Lung (tissue), 11 donors: ENCODE measurements at regions not wholly inside any gene's neighbourhood (a gene's known extent, or its start where the extent isn't known, plus 50 kb on each side); places are given as distances from the start of the nearest gene placed in this dataset.

Source experiments
- ATAC-seq: fragments of 200-7000 bp; cut with Tn5 transposase; one replicate; pipeline ENCODE4 v1.9.1; 2020; ENCODE audit warnings: moderate number of reproducible peaks; ENCODE audit not compliant: insufficient read depth, low FRiP score
- DNase-seq, 3 donors: peaks; one replicate each; pipeline ENCODE4 v3.0.0-alpha.2; 2013 to 2017
- H3K27ac ChIP-seq, 2 donors: one replicate each; pipeline ENCODE4 v1.5.1; 2013; ENCODE audit warnings: mild to moderate bottlenecking in 2 of 2, moderate library complexity in 2 of 2, control low read depth in 1 of 2, inconsistent platforms in 1 of 2, low read depth in 1 of 2, low read length in 1 of 2
- H3K27me3 ChIP-seq, 3 donors: one replicate each; pipeline ENCODE4 v1.5.1; 2013; ENCODE audit warnings: low read length in 2 of 3; ENCODE audit not compliant: control insufficient read depth in 3 of 3, insufficient read depth in 3 of 3
- H3K36me3 ChIP-seq, 4 donors: one replicate each; pipeline ENCODE4 v1.5.1; 2013; ENCODE audit warnings: low read length in 4 of 4, mild to moderate bottlenecking in 1 of 4, moderate library complexity in 1 of 4; ENCODE audit not compliant: control insufficient read depth in 4 of 4, insufficient read depth in 4 of 4
- H3K4me1 ChIP-seq, 5 donors: one replicate each; pipeline ENCODE4 v1.5.1; 2013; ENCODE audit warnings: low read length in 5 of 5, mild to moderate bottlenecking in 2 of 5, moderate library complexity in 1 of 5; ENCODE audit not compliant: control insufficient read depth in 5 of 5, insufficient read depth in 5 of 5
- H3K4me3 ChIP-seq: one replicate; pipeline ENCODE4 v1.5.1; 2013; ENCODE audit warnings: mild to moderate bottlenecking, control low read depth, moderate library complexity
- H3K9ac ChIP-seq, 2 donors: one replicate each; pipeline ENCODE4 v1.5.1; 2013; ENCODE audit warnings: low read length in 2 of 2, control low read depth in 1 of 2; ENCODE audit not compliant: insufficient read depth in 1 of 2
- H3K9me3 ChIP-seq, 4 donors: one replicate each; pipeline ENCODE4 v1.5.1; 2013; ENCODE audit warnings: low read length in 3 of 4, mild to moderate bottlenecking in 1 of 4, moderate library complexity in 1 of 4; ENCODE audit not compliant: control insufficient read depth in 4 of 4, insufficient read depth in 3 of 4
- WGBS, 2 donors: extraction: QIAGEN DNeasy Blood & Tissue Kit; methylation state at CpG; one replicate each; pipeline ENCODE4 v1.1.7; 2013; 5-methylcytosine and 5-hydroxymethylcytosine counted together
- TF ChIP-seq, protein P1 (sequence below): IDR thresholded peaks from 2 replicates; pipeline ENCODE4 v1.5.1; 2012; ENCODE audit warnings: mild to moderate bottlenecking; ENCODE audit errors: control extremely low read depth, extremely low read depth
- donor health status: control.
- donor health status: control.
- donor health status: Bipolar disorder and iron deficiency.
- donor health status: healthy.
- donor health status: DM: yes; HTN: yes; CAD: no.

DNA sequence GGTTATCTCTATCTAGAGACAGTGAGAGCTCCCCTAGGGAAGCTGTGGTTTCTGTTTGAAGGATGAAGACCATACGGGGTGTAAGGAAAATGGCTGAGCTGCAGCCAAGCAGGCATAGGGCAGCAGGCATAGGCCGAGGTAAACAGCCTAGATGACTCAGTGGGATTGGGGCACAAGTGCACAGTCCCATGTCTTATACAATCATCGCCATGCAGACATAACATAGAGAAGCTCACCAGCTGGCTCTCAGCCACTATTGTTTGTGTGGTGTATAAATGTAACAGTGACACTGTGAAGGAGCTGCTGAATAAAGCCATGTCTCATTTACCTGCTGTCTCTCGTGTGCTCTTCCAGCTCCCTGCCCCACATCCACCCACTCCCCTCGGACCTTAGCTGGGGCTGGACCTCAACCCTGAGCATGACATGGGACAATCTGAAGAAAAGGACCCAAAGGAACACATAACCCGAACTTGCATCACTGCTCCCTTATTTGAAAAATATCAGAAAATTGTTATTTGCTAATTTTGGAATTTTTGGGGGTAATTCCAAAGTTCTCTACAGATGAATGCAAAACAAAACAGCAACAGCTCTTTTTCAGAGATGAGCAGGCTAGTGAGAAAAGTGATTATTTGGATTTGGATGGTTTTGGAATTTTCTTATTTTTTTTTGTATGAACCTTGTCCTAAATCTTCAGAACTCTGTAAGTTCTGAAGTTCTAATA, 582.7 kb downstream of the REEP3 start:
- no peak for ATAC-seq
- 69 to 70% methylated on average over 6 of the region's 6 CpGs for whole genome bisulfite sequencing, 2 donors

DNA sequence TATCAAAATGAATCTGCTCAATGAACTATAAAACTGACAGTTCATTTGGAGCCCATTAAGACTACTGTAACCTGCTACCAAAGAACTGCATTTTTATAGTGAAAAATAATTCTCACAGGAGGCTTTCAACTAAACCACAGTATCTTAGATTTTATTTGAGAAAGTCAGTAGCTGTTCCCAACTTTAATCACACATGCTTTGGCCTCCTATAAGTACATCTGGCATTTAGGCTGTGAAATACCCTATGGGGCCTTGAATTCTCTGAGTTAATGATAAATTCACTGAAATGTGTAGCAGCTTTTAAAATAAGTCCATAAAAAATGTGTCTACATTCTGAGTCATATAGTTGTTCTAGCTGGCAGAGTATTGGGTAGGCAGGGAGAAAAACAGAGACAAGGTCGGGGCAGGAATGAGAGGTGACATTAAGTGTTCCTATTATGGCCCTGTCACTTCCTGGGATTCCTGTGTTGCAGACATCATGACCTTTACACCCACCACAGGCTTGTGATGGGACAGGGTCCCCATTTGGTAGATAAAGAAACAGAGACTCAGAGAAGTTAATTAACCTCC, 588.8 kb downstream of the REEP3 start:
- Histone ChIP-seq H3K4me1 (no peaks in the 10 kb centered on the region), H3K27ac (no peak overlapping the region), H3K9me3 (peaks cover 0 to 4% (median 0%) of the 10 kb centered on the region in 4 donors), H3K36me3 (no peaks in the 10 kb centered on the region), H3K27me3 (no peaks in the 10 kb centered on the region), H3K9ac (no peak overlapping the region), H3K4me3 (no peak overlapping the region)
- DNase-seq (no peak), ATAC-seq (no peak)
- TF ChIP-seq, protein P1, sequence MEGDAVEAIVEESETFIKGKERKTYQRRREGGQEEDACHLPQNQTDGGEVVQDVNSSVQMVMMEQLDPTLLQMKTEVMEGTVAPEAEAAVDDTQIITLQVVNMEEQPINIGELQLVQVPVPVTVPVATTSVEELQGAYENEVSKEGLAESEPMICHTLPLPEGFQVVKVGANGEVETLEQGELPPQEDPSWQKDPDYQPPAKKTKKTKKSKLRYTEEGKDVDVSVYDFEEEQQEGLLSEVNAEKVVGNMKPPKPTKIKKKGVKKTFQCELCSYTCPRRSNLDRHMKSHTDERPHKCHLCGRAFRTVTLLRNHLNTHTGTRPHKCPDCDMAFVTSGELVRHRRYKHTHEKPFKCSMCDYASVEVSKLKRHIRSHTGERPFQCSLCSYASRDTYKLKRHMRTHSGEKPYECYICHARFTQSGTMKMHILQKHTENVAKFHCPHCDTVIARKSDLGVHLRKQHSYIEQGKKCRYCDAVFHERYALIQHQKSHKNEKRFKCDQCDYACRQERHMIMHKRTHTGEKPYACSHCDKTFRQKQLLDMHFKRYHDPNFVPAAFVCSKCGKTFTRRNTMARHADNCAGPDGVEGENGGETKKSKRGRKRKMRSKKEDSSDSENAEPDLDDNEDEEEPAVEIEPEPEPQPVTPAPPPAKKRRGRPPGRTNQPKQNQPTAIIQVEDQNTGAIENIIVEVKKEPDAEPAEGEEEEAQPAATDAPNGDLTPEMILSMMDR, result no peak
- WGBS, 2 donors, result 87 to 100% methylated on average over 1 of the region's 1 CpG

More for the DNA sequence above, 582.7 kb downstream of the REEP3 start:
- Histone ChIP-seq H3K9me3 (peaks cover 0 to 4% (median 0%) of the 10 kb centered on the region in 4 donors), H3K9ac (no peak overlapping the region), H3K27ac (no peak overlapping the region), H3K36me3 (no peaks in the 10 kb centered on the region), H3K4me1 (no peaks in the 10 kb centered on the region), H3K4me3 (no peak overlapping the region), H3K27me3 (no peaks in the 10 kb centered on the region)
- TF ChIP-seq, protein P1, result no peak
- DNase-seq, result peak in 1 of 3 donors; percentile 20

DNA sequence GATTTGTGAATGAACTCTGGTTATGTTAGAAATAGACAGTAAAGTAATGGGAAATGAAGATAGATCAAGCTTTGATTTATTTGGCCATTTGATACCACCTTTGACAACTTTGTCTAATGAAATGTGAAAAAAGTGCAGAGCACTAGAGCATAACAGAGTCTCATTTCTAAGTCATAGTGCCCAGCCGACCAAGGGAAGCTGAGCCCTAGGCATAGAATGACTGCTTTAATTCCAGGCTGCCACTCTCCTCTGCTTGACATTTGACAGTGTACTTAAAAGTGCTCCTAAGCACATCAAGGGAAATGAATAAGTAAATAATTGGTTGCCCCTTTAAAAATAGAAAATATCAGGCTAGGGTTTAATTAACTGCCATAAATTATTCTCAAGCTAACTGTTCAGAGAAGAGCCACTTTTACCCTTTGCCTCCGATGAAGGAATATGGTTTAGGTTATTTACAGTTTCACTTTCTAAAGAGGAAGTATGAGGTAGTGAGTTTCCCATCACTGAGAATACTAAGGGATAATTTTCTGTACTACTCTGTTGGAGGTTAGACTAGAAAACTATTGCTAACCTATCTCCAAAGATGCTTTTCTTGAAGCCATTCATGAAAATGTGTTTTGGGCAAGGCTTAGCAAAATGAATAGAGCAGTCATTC, 591.6 kb downstream of the REEP3 start:
- Histone ChIP-seq H3K27me3 (no peaks in the 10 kb centered on the region), H3K27ac (no peak overlapping the region), H3K9me3 (no peaks in the 10 kb centered on the region), H3K36me3 (no peaks in the 10 kb centered on the region), H3K4me1 (no peaks in the 10 kb centered on the region), H3K9ac (no peak overlapping the region), H3K4me3 (no peak overlapping the region)
- DNase-seq (no peak), ATAC-seq (no peak)
- TF ChIP-seq, protein P1, result no peak
- 18 to 29% methylated on average over 2 of the region's 2 CpGs for WGBS, 2 donors
